ENCODE measurements at regions not wholly inside any gene's neighbourhood (a gene's known extent, or its start where the extent isn't known, plus 50 kb on each side); places are given as distances from the start of the nearest gene placed in this dataset.
A peak's percentile ranks its signal among the peaks of the same experiment; 100 is the strongest.

- DNase-seq = no peak
Observed at GRCh38 chr15:29880341-29880740, 58.1 kb upstream of the TJP1 start.

- DNase-seq = no peak
Observed at GRCh38 chr15:29874977-29875376, 52.7 kb upstream of the TJP1 start.

GRCh38 chr15:29873947-29874411 is 51.7 kb upstream of the TJP1 start:
- DNase-seq = peak in 22 of 56 donors; percentile 14 to 78 (median 50)

GRCh38 chr15:29873264-29873663 is 51.0 kb upstream of the TJP1 start:
- no peak for DNase-seq

GRCh38 chr15:29872716-29873115 is 50.4 kb upstream of the TJP1 start:
- DNase-seq = no peak

Data from nucleus accumbens (tissue), 56 donors.